Prostate gland (tissue), 2 donors: ENCODE measurements at regions not wholly inside any gene's neighbourhood (a gene's known extent, or its start where the extent isn't known, plus 50 kb on each side); places are given as distances from the start of the nearest gene placed in this dataset.

Experiments
- DNase-seq: peaks from one replicate; pipeline ENCODE4 v3.0.0-alpha.2; 2019; ENCODE audit warnings: low spot score
- H3K27ac ChIP-seq, 2 donors: fragments of 200-600 bp; sonication (generic); 2 replicates each; pipeline ENCODE4 v1.5.1; 2017 to 2019
- H3K27me3 ChIP-seq: fragments of 200-600 bp; sonication (generic); replicated peaks from 2 replicates; pipeline ENCODE4 v1.5.1; 2019; ENCODE audit not compliant: insufficient read depth
- H3K36me3 ChIP-seq, 2 donors: fragments of 200-600 bp; sonication (generic); 1 replicate in 1 of 2; 2 replicates in 1 of 2; pipeline versions ENCODE4 v1.5.1 to v1.8.1; 2017 to 2019
- H3K4me1 ChIP-seq: fragments of 200-600 bp; sonication (generic); replicated peaks from 2 replicates; pipeline ENCODE4 v1.5.1; 2019
- H3K4me3 ChIP-seq, 2 donors: fragments of 200-600 bp; sonication (generic); 2 replicates each; pipeline ENCODE4 v1.5.1; 2017 to 2019
- H3K9me3 ChIP-seq: fragments of 200-600 bp; sonication (generic); 2 replicates; pipeline ENCODE4 v1.5.1; 2017
- CTCF ChIP-seq, 4 experiments: fragments of 200-600 bp in 2 of 4; fragments of 450-650 bp in 2 of 4; sonication (generic) in 2 of 4; IDR thresholded peaks; 1 replicate in 3 of 4; 2 replicates in 1 of 4; pipeline ENCODE4 v1.5.1; 2016 to 2019; ENCODE audit warnings: antibody characterized with exemption in 4 of 4, mild to moderate bottlenecking in 2 of 4, moderate library complexity in 2 of 4
- POLR2A ChIP-seq: fragments of 450-650 bp; IDR thresholded peaks from one replicate; pipeline ENCODE4 v1.6.1; 2016; ENCODE audit warnings: antibody characterized with exemption, mild to moderate bottlenecking
- POLR2AphosphoS5 ChIP-seq: sonication (generic); formaldehyde crosslinking; IDR thresholded peaks from one replicate; pipeline ENCODE4 v1.6.1; 2017; ENCODE audit warnings: antibody characterized with exemption
- WGBS: methylation state at CpG from one replicate; pipeline ENCODE4 v1.1.5; 2018; 5-methylcytosine and 5-hydroxymethylcytosine counted together
- intact Hi-C: fragments of 100-400 bp; cut with DNase I; formaldehyde crosslinking; loops from one replicate; pipeline ENCODE4 v1.14.2; 2022

DNA sequence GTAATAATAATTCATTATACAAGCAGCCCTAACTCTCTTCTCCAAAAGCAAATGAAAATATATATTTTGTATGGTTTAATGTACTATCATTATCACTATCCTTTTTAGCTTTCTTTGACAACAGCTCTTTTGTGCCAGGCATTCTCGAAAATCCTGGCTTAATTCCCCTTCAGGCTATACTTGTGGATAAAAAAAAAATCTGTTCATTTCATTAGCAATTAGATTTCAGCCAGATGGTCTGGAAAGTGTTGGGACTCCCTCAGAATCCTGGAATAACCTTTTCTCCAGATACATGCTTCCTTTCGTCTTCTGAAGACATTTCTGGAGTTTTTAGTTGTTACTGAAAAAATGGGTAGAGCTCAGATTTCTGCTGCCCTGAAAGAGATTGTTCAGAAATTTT lies 83.4 kb upstream of the PLPPR4 start:
- H3K4me1 ChIP-seq: no peaks in the 10 kb centered on the region
- no peak overlapping the region for H3K27ac ChIP-seq
- H3K4me3 ChIP-seq: no peak overlapping the region
- H3K27me3 ChIP-seq: no peaks in the 10 kb centered on the region
- H3K36me3 ChIP-seq: no peaks in the 10 kb centered on the region
- no peak for DNase-seq
- WGBS: 75% methylated on average over 2 of the region's 2 CpGs
- TF ChIP-seq POLR2A: no peak
- TF ChIP-seq POLR2AphosphoS5: no peak
- TF ChIP-seq CTCF (IDR thresholded peaks at IDR 0.05): no peak
- intact Hi-C loops: loop anchor here (5.0 kb wide), 2 partner anchors 301 to 526 kb away; no protein-coding TSS in a partner anchor
- H3K9me3 ChIP-seq: no peaks in the 10 kb centered on the region

GRCh38 chr1:99181892-99182291 lies 82.4 kb upstream of the PLPPR4 start:
- H3K9me3 ChIP-seq: no peaks in the 10 kb centered on the region
- WGBS: 81% methylated on average over 2 of the region's 2 CpGs
- no peak overlapping the region for H3K4me3 ChIP-seq
- no peaks in the 10 kb centered on the region for H3K27me3 ChIP-seq
- TF ChIP-seq POLR2AphosphoS5 (no peak), CTCF (IDR thresholded peaks at IDR 0.05) (no peak), POLR2A (no peak)
- no peaks in the 10 kb centered on the region for H3K4me1 ChIP-seq
- H3K36me3 ChIP-seq: no peaks in the 10 kb centered on the region
- H3K27ac ChIP-seq: no peak overlapping the region
- intact Hi-C loops: loop anchor here (5.0 kb wide), 2 partner anchors 300 to 525 kb away; no protein-coding TSS in a partner anchor
- no peak for DNase-seq

- intact Hi-C loops: no loop called here
- DNase-seq: no peak
- Histone ChIP-seq H3K27ac (no peak overlapping the region), H3K4me3 (no peak overlapping the region), H3K27me3 (no peaks in the 10 kb centered on the region), H3K36me3 (no peaks in the 10 kb centered on the region), H3K4me1 (no peaks in the 10 kb centered on the region), H3K9me3 (no peaks in the 10 kb centered on the region)
- TF ChIP-seq POLR2AphosphoS5 (no peak), POLR2A (no peak), CTCF (IDR thresholded peaks at IDR 0.05) (no peak)
- WGBS: 71% methylated on average over 3 of the region's 3 CpGs
Observed at GRCh38 chr1:99185196-99185595, 79.1 kb upstream of the PLPPR4 start.

- 82% methylated on average over 2 of the region's 2 CpGs for WGBS
- intact Hi-C loops: no loop called here
Observed at GRCh38 chr1:99193431-99193830, 70.9 kb upstream of the PLPPR4 start.

More at GRCh38 chr1:99193431-99193830, 70.9 kb upstream of the PLPPR4 start:
- Histone ChIP-seq H3K27ac (no peak overlapping the region), H3K27me3 (no peaks in the 10 kb centered on the region), H3K9me3 (no peaks in the 10 kb centered on the region), H3K4me3 (no peak overlapping the region), H3K4me1 (no peaks in the 10 kb centered on the region), H3K36me3 (no peaks in the 10 kb centered on the region)
- TF ChIP-seq POLR2AphosphoS5 (no peak), CTCF (IDR thresholded peaks at IDR 0.05) (no peak), POLR2A (no peak)
- DNase-seq: no peak
